Activated CD4-positive, alpha-beta T cell treated with anti-CD3 and anti-CD28 coated beads, Interleukin-2, Interleukin-4, amounts not matched to agents 100 ng/mL and 50 ng/mL, durations not matched to agents 16 hours and 8 hours (primary cell): ENCODE measurements at regions not wholly inside any gene's neighbourhood (a gene's known extent, or its start where the extent isn't known, plus 50 kb on each side); places are given as distances from the start of the nearest gene placed in this dataset.
"Not testable (repeated sequence)": the region's sequence is repeated elsewhere in the genome, so short reads cannot be mapped to it uniquely, and the experiment has no call there.

ENCODE experiments used
- DNase-seq: peaks from one replicate; pipeline ENCODE4 v3.0.0-alpha.2; 2020; ENCODE audit warnings: low spot score

DNA sequence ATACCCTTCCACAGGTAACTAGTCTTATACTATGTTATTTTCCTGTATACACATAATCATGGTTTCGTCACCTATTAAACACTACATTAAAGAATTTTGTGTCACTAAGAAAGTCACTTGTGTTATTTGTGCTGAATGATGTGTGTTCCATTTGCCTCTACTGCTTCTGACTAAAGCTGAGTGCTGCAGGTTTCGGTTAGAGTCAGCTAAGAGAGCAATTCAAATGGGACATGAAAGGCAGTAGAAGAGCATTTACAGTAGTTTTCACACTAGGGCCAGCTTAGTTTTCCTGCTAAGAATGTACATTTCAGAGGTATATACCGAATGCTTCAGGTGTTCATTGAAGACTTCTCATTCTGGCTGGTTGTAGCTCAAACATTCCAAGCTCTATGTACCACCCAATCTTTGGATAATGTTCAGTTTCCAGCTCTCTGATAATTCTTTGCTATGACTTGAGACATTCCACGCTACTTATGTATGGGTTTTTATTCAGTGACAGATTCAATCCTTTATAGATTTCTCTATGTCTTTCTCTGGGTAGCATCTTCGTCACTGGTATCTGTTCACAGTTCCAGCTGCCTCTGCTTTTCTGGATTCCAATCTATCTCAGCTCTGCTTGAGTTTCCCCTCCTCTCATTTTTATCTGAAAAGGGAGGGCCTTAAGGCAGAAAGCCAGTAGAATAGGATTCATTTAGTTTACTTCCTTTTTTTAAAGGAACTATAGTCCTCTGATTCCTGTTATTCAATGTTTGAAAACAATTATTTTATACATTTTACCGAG is 164.4 kb downstream of the CXXC4 start:
- DNase-seq, result no peak

GRCh38 chr4:104326991-104327694 is 167.6 kb downstream of the CXXC4 start:
- not testable (repeated sequence) for DNase-seq

DNA sequence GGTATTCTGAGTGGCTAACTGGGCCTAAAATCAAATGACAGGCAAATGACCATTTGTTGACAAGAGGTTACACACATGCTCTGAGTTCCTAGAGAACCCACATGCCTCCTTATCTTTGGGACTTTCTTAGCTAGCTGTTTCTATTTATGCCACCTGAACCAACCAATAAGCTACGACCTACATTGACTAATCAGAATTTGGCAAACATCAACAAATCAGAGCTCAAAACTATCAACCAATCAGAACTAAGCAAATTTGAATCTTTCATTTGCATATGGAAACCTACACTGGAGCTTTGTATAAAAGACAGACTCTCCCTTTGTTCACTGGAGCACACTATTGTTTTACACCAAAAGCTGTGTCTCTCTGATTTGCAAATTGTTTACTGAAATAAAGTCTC is 192.0 kb downstream of the CXXC4 start:
- no peak for DNase-seq

DNA sequence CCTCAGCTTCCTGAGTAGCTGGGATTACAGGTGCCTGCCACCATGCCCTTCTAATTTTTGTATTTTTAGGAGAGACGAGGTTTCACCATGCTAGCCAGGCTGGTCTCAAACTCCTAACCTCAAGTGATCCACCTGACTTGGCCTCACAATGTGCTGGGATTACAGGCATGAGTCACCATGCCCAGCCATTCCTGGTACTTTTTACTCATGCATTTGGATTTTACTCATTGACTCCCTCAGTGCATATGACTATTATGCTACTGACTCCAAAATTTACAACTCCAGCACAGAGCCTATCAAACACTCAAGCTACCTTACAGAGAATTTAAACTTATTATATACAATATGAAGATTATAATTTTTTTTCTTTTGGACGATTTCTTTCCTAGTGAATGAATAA is 199.9 kb downstream of the CXXC4 start:
- no peak for DNase-seq

GRCh38 chr4:104286867-104287266 is 207.8 kb downstream of the CXXC4 start:
- no peak for DNase-seq

GRCh38 chr4:104283303-104283702 is 211.4 kb downstream of the CXXC4 start:
- DNase-seq, result no peak

DNA sequence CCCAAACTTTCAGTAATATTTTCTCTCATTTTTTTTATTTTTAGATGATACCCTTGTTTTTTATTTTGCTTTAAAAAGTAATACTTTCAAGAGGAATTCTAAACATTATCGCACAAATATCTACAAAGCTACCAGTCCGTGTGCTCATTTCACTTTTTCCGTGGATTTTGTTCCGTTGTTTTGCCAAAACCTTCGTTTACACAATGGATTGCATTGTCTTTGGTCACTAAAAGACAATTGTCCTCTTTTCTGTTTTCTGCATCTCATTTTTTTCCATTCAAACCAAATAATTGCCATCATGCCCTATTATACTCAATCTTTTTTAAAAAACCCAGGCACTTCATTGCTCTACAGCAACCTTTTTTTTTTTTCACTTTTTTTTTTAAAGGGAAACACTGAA is 214.9 kb downstream of the CXXC4 start:
- DNase-seq, result no peak

DNA sequence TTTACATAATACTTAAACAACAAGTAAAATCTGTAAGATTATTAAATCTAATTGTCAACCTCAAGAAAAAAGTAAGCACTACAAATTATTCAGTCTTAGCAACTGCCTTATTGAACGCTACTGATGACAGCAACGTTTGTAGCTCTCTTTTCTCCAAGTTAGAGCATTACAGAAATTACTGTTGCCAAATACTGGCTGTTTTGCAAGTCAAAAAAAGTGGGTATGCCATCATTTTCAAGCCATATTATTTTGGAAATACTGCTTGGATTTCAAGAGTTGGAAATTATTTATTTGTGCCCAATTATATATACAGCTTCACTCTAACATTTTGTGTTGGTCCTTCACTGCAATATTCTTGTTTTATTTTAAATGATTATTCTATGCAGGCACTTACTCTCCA is 221.7 kb downstream of the CXXC4 start:
- DNase-seq, result no peak

DNA sequence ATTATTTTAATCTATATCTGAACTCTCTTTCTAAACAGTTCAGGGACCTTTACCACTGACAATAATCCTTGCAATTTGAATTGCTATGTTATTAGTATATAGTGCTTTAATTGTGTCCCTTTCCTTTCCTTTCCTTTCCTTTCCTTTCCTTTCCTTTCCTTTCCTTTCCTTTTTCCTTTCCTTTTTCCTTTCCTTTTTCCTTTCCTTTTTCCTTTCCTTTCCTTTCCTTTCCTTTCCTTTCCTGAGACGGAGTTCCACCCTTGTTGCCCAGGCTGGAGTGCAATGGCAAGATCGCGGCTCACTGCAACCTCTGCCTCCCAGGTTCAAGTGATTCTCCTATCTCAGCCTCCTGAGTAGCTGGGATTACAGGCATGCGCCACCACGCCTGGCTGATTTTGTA is 225.1 kb downstream of the CXXC4 start:
- DNase-seq, result not testable (repeated sequence)

DNA sequence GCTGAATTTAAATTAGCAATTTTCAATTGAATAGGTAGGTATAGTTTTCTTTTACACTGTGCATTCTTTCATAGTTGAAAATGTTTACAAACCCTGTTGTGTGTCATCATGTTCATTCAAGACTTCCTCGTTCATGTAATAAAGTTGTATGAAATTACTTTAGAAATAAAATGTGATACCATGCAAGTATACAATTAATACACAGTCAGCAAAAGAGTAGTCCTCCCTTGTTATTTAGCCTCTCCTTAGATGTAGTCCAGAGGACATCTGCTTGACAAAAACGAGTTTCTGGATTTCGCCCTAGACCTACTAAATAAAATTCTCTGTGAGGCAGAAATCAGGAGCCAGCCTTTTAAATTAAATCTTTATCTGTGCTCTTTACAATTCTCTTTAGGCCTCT is 231.6 kb downstream of the CXXC4 start:
- DNase-seq, result no peak

GRCh38 chr4:104262678-104263077 is 232.0 kb downstream of the CXXC4 start:
- no peak for DNase-seq

GRCh38 chr4:104248726-104249125 is 246.0 kb downstream of the CXXC4 start:
- no peak for DNase-seq

DNA sequence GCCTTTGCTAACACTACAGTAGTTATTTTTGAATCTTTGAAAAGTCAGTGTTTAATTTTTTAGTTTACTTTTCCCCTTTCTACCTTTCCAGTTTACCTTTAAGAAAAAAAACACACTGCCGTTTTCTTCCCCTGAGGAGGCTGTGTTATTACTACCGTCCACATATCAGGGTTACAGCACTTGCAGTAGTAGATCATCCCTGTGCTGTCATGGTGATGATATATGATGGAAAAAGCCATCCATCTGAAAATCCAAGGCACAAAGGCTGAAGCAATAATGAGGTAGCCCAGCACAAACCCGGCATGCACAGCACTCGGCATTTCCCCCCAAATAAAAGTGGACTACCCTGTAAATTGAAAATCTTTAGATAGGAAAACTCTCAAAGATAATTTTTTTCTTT is 258.7 kb downstream of the CXXC4 start:
- DNase-seq, result no peak

GRCh38 chr4:104217526-104217925 is 277.2 kb downstream of the CXXC4 start:
- no peak for DNase-seq

DNA sequence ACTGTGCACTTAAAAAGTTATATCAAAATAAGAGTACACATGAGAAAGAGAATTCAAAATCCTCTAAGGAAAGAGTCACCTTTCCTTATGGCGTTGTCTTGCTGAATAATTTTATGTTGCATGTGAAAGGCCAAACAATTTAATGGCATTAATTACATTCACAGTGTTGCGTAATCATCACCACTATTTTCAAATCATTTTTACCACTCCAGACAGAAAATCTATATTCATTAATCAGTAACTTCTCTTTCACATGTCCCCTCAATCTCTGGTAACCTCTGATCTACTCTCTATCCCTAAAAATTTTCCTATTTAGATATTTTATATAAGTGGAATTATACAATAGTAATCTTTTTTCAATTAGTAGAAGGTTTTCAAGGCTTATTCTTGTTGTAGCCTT is 283.0 kb downstream of the CXXC4 start:
- DNase-seq, result no peak

DNA sequence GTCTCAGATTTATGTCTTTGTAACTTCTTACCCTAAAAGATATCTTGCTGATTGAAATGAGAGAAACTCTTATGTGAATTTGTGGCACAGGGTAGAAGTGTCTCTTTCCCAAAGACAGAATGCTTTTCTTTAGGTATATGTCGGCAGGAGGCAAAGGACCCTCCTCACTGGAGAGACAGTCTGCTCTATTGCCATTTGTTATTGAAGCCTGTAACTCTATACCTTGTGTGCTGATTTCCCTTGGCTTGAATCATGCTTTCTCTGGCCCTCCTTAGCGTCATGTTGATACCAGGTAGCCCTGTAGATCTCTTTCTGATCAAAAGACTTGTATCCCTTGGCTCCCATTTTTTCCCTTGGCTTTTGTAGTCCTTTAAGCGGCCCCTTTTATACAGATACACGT is 284.3 kb downstream of the CXXC4 start:
- no peak for DNase-seq

DNA sequence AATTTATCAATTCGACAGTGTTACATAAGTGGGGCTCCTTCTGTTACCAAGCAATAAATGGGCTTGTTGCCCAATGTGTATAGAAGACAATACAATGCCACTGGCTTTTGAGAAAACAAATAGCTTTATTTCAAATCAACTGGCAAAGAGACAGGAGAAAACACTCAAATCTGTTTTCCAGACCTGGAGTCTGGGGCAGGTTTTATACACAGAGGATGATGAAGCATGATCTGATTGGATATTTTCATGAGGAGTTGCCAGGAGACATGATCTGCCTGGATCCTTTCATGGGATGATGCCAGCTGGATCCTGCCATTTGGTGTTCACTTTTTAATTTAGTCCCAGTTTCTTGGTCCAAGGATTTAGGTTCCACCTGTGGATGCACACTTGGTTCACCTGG is 287.9 kb downstream of the CXXC4 start:
- DNase-seq, result no peak

- no peak for DNase-seq
Measured at GRCh38 chr4:104205116-104205515, 289.6 kb downstream of the CXXC4 start.

GRCh38 chr4:104188301-104188700 is 306.4 kb downstream of the CXXC4 start:
- no peak for DNase-seq

DNA sequence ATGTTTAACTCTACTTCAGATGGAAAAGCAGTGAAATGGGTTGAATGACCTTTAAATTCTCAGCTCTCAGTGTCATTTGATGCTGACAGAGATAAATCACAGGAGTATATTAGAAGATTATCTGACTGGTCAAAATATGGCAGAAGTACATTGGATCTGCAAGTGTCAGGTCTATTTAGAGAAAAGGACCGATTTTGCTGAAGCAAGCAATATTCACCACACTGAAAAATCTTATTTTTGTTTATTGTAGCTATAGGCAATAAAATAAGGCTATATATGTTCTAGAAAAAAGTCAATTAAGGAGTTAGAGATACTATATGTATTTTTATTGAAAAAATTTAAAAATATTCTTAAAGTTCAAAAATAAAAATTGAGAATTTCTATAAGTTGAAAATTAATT is 325.3 kb downstream of the CXXC4 start:
- no peak for DNase-seq

GRCh38 chr4:104166749-104167148 is 327.9 kb downstream of the CXXC4 start:
- no peak for DNase-seq

- no peak for DNase-seq
Measured at GRCh38 chr4:104163820-104164219, 330.9 kb downstream of the CXXC4 start.

DNA sequence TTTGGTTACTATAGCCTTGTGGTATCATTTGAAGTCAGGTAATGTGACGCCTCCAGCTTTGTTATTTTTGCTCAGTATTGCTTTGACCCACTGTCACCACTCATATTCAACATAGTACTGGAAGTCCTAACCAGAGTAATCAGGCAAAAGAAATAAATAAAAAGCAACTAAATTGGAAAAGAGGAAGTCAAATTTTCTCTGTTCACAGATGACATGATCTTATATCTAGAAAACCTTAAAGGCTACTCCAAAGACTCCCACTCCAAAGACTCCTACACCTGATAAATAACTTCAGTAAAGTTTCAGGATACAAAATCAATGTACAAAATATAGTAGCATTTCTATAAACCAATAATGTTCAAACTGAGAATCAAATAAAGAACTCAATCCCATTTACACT is 348.6 kb downstream of the CXXC4 start:
- no peak for DNase-seq

- no peak for DNase-seq
Measured at GRCh38 chr4:104138116-104138515, 356.6 kb downstream of the CXXC4 start.
